ENCODE measurements at regions not wholly inside any gene's neighbourhood (a gene's known extent, or its start where the extent isn't known, plus 50 kb on each side); places are given as distances from the start of the nearest gene placed in this dataset.

DNA sequence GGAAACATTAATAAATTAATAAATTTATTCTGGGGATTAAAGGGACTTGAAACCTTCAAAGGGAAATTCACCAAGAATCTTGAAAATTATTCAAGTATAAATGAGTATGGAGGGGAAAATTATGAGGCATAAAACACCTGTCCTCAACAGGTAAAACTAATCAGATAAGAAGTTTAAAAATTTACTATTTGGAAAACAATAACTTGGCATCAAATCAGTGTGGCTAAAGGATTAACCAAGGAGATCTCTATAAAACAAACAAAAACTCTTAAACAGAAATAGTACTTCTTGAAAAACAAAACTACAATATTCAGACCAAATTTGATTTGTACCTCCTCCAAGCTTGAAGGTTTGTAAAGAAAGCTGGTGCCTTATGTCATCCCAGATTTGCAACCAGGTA is 66.4 kb upstream of the ZNF804B start:
- in situ Hi-C loops (cut with HindIII; ENCODE audit: extremely low pct_ligation_motif_present, low pct_unique_long_range_greater_than_20kb) (no loop called here), intact Hi-C loops (cut with micrococcal nuclease; ENCODE audit: unreplicated experiment) (no loop called here)
- CTCF ChIA-PET (ENCODE audit: low intra/inter-chr PET ratio, low total read pairs): no interaction called here
- Histone ChIP-seq H3K36me3 (replicated peaks in 1 of 2; ENCODE audit: control insufficient read depth in 1 of 2, insufficient read depth in 2 of 2, low read length in 2 of 2) (no peaks in the 10 kb centered on the region), H3K79me2 (ENCODE audit: insufficient read depth, low read length) (no peaks in the 10 kb centered on the region), H2AFZ (ENCODE audit: low read length) (no peak overlapping the region), H3K27ac (ENCODE audit: extremely low read length, insufficient read depth, low read length) (no peak overlapping the region), H3K4me3 (replicated peaks in 1 of 3; ENCODE audit: insufficient read depth in 1 of 3, low read depth in 2 of 3, low read length in 3 of 3) (no peak overlapping the region), H3K4me2 (ENCODE audit: low read depth, low read length) (no peak overlapping the region), H3K9ac (ENCODE audit: insufficient read depth, low read depth, low read length) (no peak overlapping the region), H4K20me1 (ENCODE audit: insufficient read depth, low read length) (no peaks in the 10 kb centered on the region), H3K9me3 (ENCODE audit: low read length) (no peaks in the 10 kb centered on the region), H3K27me3 (ENCODE audit: control insufficient read depth in 1 of 2, insufficient read depth in 2 of 2, low read length in 2 of 2) (no peaks in the 10 kb centered on the region), H3K4me1 (ENCODE audit: insufficient read depth, low read length) (no peaks in the 10 kb centered on the region)
- POLR2A ChIA-PET: no interaction called here
- no TSS peak for BruUV-seq (replicated peaks)
- FAIRE-seq (no peak), DNase-seq (ENCODE audit: low spot score) (no peak), ATAC-seq (no peak)
- TF ChIP-seq, protein P1, sequence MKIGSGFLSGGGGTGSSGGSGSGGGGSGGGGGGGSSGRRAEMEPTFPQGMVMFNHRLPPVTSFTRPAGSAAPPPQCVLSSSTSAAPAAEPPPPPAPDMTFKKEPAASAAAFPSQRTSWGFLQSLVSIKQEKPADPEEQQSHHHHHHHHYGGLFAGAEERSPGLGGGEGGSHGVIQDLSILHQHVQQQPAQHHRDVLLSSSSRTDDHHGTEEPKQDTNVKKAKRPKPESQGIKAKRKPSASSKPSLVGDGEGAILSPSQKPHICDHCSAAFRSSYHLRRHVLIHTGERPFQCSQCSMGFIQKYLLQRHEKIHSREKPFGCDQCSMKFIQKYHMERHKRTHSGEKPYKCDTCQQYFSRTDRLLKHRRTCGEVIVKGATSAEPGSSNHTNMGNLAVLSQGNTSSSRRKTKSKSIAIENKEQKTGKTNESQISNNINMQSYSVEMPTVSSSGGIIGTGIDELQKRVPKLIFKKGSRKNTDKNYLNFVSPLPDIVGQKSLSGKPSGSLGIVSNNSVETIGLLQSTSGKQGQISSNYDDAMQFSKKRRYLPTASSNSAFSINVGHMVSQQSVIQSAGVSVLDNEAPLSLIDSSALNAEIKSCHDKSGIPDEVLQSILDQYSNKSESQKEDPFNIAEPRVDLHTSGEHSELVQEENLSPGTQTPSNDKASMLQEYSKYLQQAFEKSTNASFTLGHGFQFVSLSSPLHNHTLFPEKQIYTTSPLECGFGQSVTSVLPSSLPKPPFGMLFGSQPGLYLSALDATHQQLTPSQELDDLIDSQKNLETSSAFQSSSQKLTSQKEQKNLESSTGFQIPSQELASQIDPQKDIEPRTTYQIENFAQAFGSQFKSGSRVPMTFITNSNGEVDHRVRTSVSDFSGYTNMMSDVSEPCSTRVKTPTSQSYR (CRISPR knock-in tag; IDR thresholded peaks at IDR 0.05; ENCODE audit: borderline replicate concordance): no peak
- TF ChIP-seq ZNF841 (CRISPR knock-in tag; IDR thresholded peaks at IDR 0.05; ENCODE audit: borderline replicate concordance): no peak
- TF ChIP-seq NFATC3 (CRISPR knock-in tag; IDR thresholded peaks at IDR 0.05): no peak
- TF ChIP-seq ZNF501 (CRISPR knock-in tag; IDR thresholded peaks at IDR 0.05): no peak
- TF ChIP-seq ZNF570 (CRISPR knock-in tag; IDR thresholded peaks at IDR 0.05; ENCODE audit: borderline replicate concordance): no peak
- no peak for TF ChIP-seq NFE2L1 (CRISPR knock-in tag; IDR thresholded peaks at IDR 0.05; ENCODE audit: borderline replicate concordance)
- TF ChIP-seq SMARCC2 (IDR thresholded peaks at IDR 0.05): no peak
- no peak for TF ChIP-seq RAD51 (IDR thresholded peaks at IDR 0.05; ENCODE audit: borderline replicate concordance)

DNA sequence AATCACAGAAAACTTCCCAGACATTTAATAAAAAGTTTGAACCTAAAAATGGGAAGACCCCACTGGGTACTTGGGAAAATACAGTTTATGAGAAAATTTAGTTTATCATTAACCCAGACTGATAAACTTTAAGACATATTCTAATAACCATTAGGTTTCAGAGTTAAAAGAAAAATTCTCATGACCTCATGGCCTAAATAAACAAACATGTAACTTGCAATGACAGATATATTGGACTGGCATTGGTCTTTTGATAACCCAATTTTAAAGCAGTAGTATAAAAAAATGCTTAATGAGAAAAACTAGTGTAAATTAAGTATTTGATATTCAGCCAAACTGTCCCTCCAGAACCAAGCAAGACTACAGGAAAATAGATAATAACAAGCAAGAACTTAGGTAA is 67.0 kb upstream of the ZNF804B start:
- Histone ChIP-seq H3K9ac (ENCODE audit: insufficient read depth, low read depth, low read length) (no peak overlapping the region), H3K4me1 (ENCODE audit: insufficient read depth, low read length) (no peaks in the 10 kb centered on the region), H3K27me3 (ENCODE audit: control insufficient read depth in 1 of 2, insufficient read depth in 2 of 2, low read length in 2 of 2) (no peaks in the 10 kb centered on the region), H3K79me2 (ENCODE audit: insufficient read depth, low read length) (no peaks in the 10 kb centered on the region), H3K36me3 (replicated peaks in 1 of 2; ENCODE audit: control insufficient read depth in 1 of 2, insufficient read depth in 2 of 2, low read length in 2 of 2) (no peaks in the 10 kb centered on the region), H4K20me1 (ENCODE audit: insufficient read depth, low read length) (no peaks in the 10 kb centered on the region), H2AFZ (ENCODE audit: low read length) (no peak overlapping the region), H3K4me3 (replicated peaks in 1 of 3; ENCODE audit: insufficient read depth in 1 of 3, low read depth in 2 of 3, low read length in 3 of 3) (no peak overlapping the region), H3K9me3 (ENCODE audit: low read length) (no peaks in the 10 kb centered on the region), H3K27ac (ENCODE audit: extremely low read length, insufficient read depth, low read length) (no peak overlapping the region), H3K4me2 (ENCODE audit: low read depth, low read length) (no peak overlapping the region)
- in situ Hi-C loops (cut with HindIII; ENCODE audit: extremely low pct_ligation_motif_present, low pct_unique_long_range_greater_than_20kb) (no loop called here), intact Hi-C loops (cut with micrococcal nuclease; ENCODE audit: unreplicated experiment) (no loop called here)
- no peak for ATAC-seq
- BruUV-seq (replicated peaks): no TSS peak
- no peak for DNase-seq (ENCODE audit: low spot score)
- ChIA-PET CTCF (ENCODE audit: low intra/inter-chr PET ratio, low total read pairs) (no interaction called here), POLR2A (no interaction called here)
- no peak for FAIRE-seq
- TF ChIP-seq MXI1 (IDR thresholded peaks at IDR 0.05; ENCODE audit: borderline replicate concordance, low read depth, low read length): no peak
- TF ChIP-seq PLSCR1 (CRISPR knock-in tag; IDR thresholded peaks at IDR 0.05; ENCODE audit: borderline replicate concordance): no peak
- TF ChIP-seq ZNF101 (CRISPR knock-in tag; IDR thresholded peaks at IDR 0.05; ENCODE audit: borderline replicate concordance, low read depth): no peak
- TF ChIP-seq ARNT2 (CRISPR knock-in tag; IDR thresholded peaks at IDR 0.05; ENCODE audit: low read depth): no peak
- no peak for TF ChIP-seq HBP1 (CRISPR knock-in tag; IDR thresholded peaks at IDR 0.05; ENCODE audit: low read depth)
- TF ChIP-seq TRAFD1 (CRISPR knock-in tag; IDR thresholded peaks at IDR 0.05; ENCODE audit: borderline replicate concordance): no peak
